Tibial nerve (tissue), 4 donors: ENCODE measurements at regions not wholly inside any gene's neighbourhood (a gene's known extent, or its start where the extent isn't known, plus 50 kb on each side); places are given as distances from the start of the nearest gene placed in this dataset.

Experiments
- EP300 ChIP-seq, 2 donors: sonication (generic); formaldehyde crosslinking; IDR thresholded peaks; one replicate each; pipeline ENCODE4 v1.6.1; 2017; ENCODE audit warnings: antibody characterized with exemption in 2 of 2, mild to moderate bottlenecking in 1 of 2
- POLR2A ChIP-seq, 2 donors: fragments of 450-650 bp; IDR thresholded peaks; one replicate each; pipeline ENCODE4 v1.6.1; 2017; ENCODE audit warnings: antibody characterized with exemption in 2 of 2, mild to moderate bottlenecking in 2 of 2, moderate library complexity in 2 of 2
- TF ChIP-seq, protein P1 (sequence below), 5 experiments: fragments of 200-600 bp in 3 of 5; fragments of 450-650 bp in 2 of 5; sonication (generic) in 3 of 5; IDR thresholded peaks; one replicate each; pipeline ENCODE4 v1.5.1; 2016 to 2019; ENCODE audit warnings: antibody characterized with exemption in 5 of 5, mild to moderate bottlenecking in 3 of 5, moderate library complexity in 2 of 5

DNA sequence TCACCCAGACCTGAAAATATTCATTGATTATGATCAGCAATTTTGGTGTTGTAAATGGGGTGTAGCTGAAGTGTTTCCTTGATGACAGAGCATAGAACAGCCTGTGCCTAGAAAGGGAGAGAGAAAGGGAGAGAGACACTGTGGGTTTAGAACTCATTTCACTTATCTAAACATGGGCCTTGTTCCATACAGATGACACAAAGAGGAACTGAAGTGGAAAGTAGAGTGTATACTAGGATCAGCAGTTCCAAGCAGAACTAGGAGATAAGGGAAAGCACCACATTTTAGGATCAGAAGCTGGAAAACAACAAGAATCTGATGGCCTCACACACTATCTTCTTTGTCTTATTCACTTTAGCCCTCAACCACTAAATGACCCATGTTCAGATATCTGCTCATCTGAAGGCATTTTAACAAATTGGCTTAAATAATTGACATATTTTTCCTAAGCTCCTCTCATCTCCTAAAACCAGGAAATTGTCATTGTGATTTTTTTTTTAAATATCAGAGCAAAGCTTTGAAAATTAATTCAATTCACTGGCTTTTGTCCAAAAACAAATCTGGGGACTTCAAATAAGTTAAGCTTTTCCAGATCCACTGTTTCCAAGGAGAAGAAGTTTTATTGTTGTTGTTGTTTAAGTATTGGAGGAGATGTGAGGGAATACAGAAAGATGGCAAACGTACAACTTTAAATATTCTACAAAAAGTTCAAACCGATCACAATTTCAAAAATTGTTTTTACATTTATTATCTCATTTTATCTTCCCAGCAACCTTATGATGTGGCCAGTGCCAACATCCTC is 103.8 kb downstream of the LYPLAL1 start:
- TF ChIP-seq, protein P1, sequence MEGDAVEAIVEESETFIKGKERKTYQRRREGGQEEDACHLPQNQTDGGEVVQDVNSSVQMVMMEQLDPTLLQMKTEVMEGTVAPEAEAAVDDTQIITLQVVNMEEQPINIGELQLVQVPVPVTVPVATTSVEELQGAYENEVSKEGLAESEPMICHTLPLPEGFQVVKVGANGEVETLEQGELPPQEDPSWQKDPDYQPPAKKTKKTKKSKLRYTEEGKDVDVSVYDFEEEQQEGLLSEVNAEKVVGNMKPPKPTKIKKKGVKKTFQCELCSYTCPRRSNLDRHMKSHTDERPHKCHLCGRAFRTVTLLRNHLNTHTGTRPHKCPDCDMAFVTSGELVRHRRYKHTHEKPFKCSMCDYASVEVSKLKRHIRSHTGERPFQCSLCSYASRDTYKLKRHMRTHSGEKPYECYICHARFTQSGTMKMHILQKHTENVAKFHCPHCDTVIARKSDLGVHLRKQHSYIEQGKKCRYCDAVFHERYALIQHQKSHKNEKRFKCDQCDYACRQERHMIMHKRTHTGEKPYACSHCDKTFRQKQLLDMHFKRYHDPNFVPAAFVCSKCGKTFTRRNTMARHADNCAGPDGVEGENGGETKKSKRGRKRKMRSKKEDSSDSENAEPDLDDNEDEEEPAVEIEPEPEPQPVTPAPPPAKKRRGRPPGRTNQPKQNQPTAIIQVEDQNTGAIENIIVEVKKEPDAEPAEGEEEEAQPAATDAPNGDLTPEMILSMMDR (IDR thresholded peaks at IDR 0.05): no peak
- TF ChIP-seq POLR2A (IDR thresholded peaks at IDR 0.05) (no peak), EP300 (IDR thresholded peaks at IDR 0.05) (no peak)
